ENCODE measurements at regions not wholly inside any gene's neighbourhood (a gene's known extent, or its start where the extent isn't known, plus 50 kb on each side); places are given as distances from the start of the nearest gene placed in this dataset.
"Not testable (repeated sequence)": the region's sequence is repeated elsewhere in the genome, so short reads cannot be mapped to it uniquely, and the experiment has no call there.

- H3K4me3 ChIP-seq (ENCODE audit: low read depth, low read length); in situ Hi-C loops (cut with HindIII; ENCODE audit: low pct_ligation_motif_present, low sequenced_read_pairs); H3K27me3 ChIP-seq (replicated peaks); H3K36me3 ChIP-seq (replicated peaks); DNase-seq; H3K27ac ChIP-seq: not testable (repeated sequence)
Measured at GRCh38 chr2:110031722-110032327, 83.8 kb downstream of the MALL start.
